OCI-LY7 (cell line): ENCODE measurements at regions not wholly inside any gene's neighbourhood (a gene's known extent, or its start where the extent isn't known, plus 50 kb on each side); places are given as distances from the start of the nearest gene placed in this dataset.

Experiments used
- BruUV-seq: library from RNA; stranded (reverse); fragments of 400-500 nt; replicated peaks from 2 replicates; lab custom pipeline; 2021; lab: Mats Ljungman, UMichigan
- CTCF ChIA-PET: fragments of 300-600 bp; sonication (Branson Sonifier 250); formaldehyde crosslinking; loops from one replicate; lab custom pipeline; 2022; ENCODE audit warnings: antibody characterized with exemption; ENCODE audit not compliant: unreplicated experiment; lab: Charles Lee
- POLR2A ChIA-PET: fragments of 300-600 bp; sonication (Branson Sonifier 250); formaldehyde crosslinking; loops from one replicate; lab custom pipeline; 2022; ENCODE audit warnings: antibody characterized with exemption; lab: Charles Lee
- DNase-seq: peaks from one replicate; pipeline ENCODE4 v3.0.0-alpha.2; 2015; ENCODE audit warnings: low spot score
- H2AFZ ChIP-seq: fragments of 200-600 bp; sonication (generic), shearing (Covaris generic); 2 replicates; pipeline ENCODE4 v1.6.1; 2014; ENCODE audit warnings: mild to moderate bottlenecking, antibody characterized with exemption, low read length, moderate library complexity
- H3K27ac ChIP-seq: fragments of 200-600 bp; sonication (generic); 2 replicates; pipeline ENCODE4 v1.5.1; 2014; ENCODE audit warnings: mixed run types, low read depth, mild to moderate bottlenecking, moderate library complexity, low read length, inconsistent platforms; ENCODE audit not compliant: poor library complexity, severe bottlenecking
- H3K36me3 ChIP-seq: fragments of 200-600 bp; sonication (generic); 2 replicates; pipeline ENCODE4 v1.6.1; 2014; ENCODE audit warnings: mild to moderate bottlenecking, antibody characterized with exemption, low read length, moderate library complexity, mixed read lengths; ENCODE audit not compliant: insufficient read depth
- H3K4me1 ChIP-seq: fragments of 200-600 bp; sonication (generic); 2 replicates; pipeline ENCODE4 v1.5.1; 2014; ENCODE audit warnings: mild to moderate bottlenecking, low read length; ENCODE audit not compliant: insufficient read depth, poor library complexity, severe bottlenecking
- H3K4me2 ChIP-seq: fragments of 200-600 bp; sonication (generic); 2 replicates; pipeline ENCODE4 v1.6.1; 2014; ENCODE audit warnings: mild to moderate bottlenecking, low read length
- H3K4me3 ChIP-seq: fragments of 200-600 bp; sonication (generic); 2 replicates; pipeline ENCODE4 v1.5.1; 2014; ENCODE audit warnings: mild to moderate bottlenecking, low read depth, low read length; ENCODE audit not compliant: poor library complexity, severe bottlenecking
- H3K79me2 ChIP-seq: fragments of 200-600 bp; sonication (generic); 2 replicates; pipeline ENCODE4 v1.6.1; 2016; ENCODE audit warnings: low read depth, mild to moderate bottlenecking, low read length, moderate library complexity, mixed read lengths; ENCODE audit not compliant: insufficient read depth
- H3K9me2 ChIP-seq: fragments of 200-600 bp; sonication (generic); 2 replicates; pipeline ENCODE4 v1.6.1; 2016; ENCODE audit warnings: mild to moderate bottlenecking, low read length, mixed read lengths; ENCODE audit not compliant: insufficient read depth
- H3K9me3 ChIP-seq: fragments of 200-600 bp; sonication (generic); 2 replicates; pipeline ENCODE4 v1.6.1; 2014; ENCODE audit warnings: mild to moderate bottlenecking, mixed run types, low read length, mixed read lengths
- H4K20me1 ChIP-seq: fragments of 200-600 bp; sonication (generic); 2 replicates; pipeline ENCODE4 v1.6.1; 2014; ENCODE audit warnings: mild to moderate bottlenecking, antibody characterized with exemption, low read length, moderate library complexity, mixed read lengths; ENCODE audit not compliant: insufficient read depth
- EZH2phosphoT487 ChIP-seq: fragments of 200-600 bp; sonication (generic); IDR thresholded peaks from 2 replicates; pipeline ENCODE4 v1.6.1; 2018; ENCODE audit warnings: low read depth, borderline replicate concordance, mild to moderate bottlenecking, mixed run types, antibody characterized with exemption, low read length, moderate library complexity, mixed read lengths
- intact Hi-C: fragments of 100-400 bp; cut with micrococcal nuclease; formaldehyde crosslinking; loops from one replicate; pipeline ENCODE4 v1.10.0; 2022; ENCODE audit not compliant: unreplicated experiment
- TF ChIP-seq, protein P1 (sequence below): fragments of 200-600 bp; sonication (generic); conservative IDR thresholded peaks from 2 replicates; pipeline ENCODE4 v1.5.1; 2014; ENCODE audit warnings: mild to moderate bottlenecking, antibody characterized with exemption, low read length, moderate library complexity, mixed read lengths

GRCh38 chr14:48107646-48108045, 432.2 kb upstream of the MDGA2 start:
- no peaks in the 10 kb centered on the region for H3K79me2 ChIP-seq
- H3K4me1 ChIP-seq, result no peaks in the 10 kb centered on the region
- no peak overlapping the region for H3K27ac ChIP-seq
- TF ChIP-seq, protein P1, sequence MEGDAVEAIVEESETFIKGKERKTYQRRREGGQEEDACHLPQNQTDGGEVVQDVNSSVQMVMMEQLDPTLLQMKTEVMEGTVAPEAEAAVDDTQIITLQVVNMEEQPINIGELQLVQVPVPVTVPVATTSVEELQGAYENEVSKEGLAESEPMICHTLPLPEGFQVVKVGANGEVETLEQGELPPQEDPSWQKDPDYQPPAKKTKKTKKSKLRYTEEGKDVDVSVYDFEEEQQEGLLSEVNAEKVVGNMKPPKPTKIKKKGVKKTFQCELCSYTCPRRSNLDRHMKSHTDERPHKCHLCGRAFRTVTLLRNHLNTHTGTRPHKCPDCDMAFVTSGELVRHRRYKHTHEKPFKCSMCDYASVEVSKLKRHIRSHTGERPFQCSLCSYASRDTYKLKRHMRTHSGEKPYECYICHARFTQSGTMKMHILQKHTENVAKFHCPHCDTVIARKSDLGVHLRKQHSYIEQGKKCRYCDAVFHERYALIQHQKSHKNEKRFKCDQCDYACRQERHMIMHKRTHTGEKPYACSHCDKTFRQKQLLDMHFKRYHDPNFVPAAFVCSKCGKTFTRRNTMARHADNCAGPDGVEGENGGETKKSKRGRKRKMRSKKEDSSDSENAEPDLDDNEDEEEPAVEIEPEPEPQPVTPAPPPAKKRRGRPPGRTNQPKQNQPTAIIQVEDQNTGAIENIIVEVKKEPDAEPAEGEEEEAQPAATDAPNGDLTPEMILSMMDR, result no peak
- TF ChIP-seq EZH2phosphoT487, result no peak
- POLR2A ChIA-PET, result no interaction called here
- no peaks in the 10 kb centered on the region for H3K36me3 ChIP-seq
- H4K20me1 ChIP-seq, result no peaks in the 10 kb centered on the region
- H3K9me2 ChIP-seq, result no peaks in the 10 kb centered on the region
- intact Hi-C loops, result no loop called here
- H3K9me3 ChIP-seq, result no peaks in the 10 kb centered on the region
- CTCF ChIA-PET, result no interaction called here
- H3K4me3 ChIP-seq, result no peak overlapping the region
- H2AFZ ChIP-seq, result no peak overlapping the region
- no peak for DNase-seq
- BruUV-seq, result no TSS peak
- no peak overlapping the region for H3K4me2 ChIP-seq

GRCh38 chr14:48096897-48097296, 421.5 kb upstream of the MDGA2 start:
- no peak overlapping the region for H2AFZ ChIP-seq
- H4K20me1 ChIP-seq, result no peaks in the 10 kb centered on the region
- no peak overlapping the region for H3K4me2 ChIP-seq
- no peaks in the 10 kb centered on the region for H3K79me2 ChIP-seq
- ChIA-PET POLR2A (no interaction called here), CTCF (no interaction called here)
- no peak overlapping the region for H3K4me3 ChIP-seq
- TF ChIP-seq, protein P1, result no peak
- no peak for TF ChIP-seq EZH2phosphoT487
- no peaks in the 10 kb centered on the region for H3K36me3 ChIP-seq
- no TSS peak for BruUV-seq
- no peaks in the 10 kb centered on the region for H3K9me3 ChIP-seq
- intact Hi-C loops, result no loop called here
- no peaks in the 10 kb centered on the region for H3K9me2 ChIP-seq
- no peak overlapping the region for H3K27ac ChIP-seq
- no peak for DNase-seq
- no peaks in the 10 kb centered on the region for H3K4me1 ChIP-seq

DNA sequence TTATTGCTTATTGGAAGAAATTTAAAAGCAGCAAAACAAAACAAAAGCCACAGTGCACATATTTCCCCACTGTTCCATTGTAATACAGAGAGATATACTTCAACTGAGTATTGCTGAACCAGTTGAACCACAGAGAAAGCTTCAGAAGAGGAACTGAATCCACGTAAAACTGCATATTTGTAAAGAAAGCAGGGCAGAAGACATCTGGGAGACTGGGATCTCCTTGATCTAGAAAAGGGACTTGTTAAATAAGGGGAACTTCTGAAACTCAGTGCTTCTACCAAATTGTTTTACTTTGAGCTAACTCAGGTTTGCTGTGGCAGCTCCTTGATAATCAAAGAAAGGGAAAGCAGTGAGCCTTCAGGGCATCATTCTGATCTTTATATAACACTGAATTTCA, 411.1 kb upstream of the MDGA2 start:
- Histone ChIP-seq H3K79me2 (no peaks in the 10 kb centered on the region), H3K9me2 (no peaks in the 10 kb centered on the region), H3K9me3 (no peaks in the 10 kb centered on the region), H2AFZ (no peak overlapping the region), H3K4me3 (no peak overlapping the region), H3K36me3 (no peaks in the 10 kb centered on the region), H3K4me2 (no peak overlapping the region), H3K4me1 (no peaks in the 10 kb centered on the region), H3K27ac (no peak overlapping the region), H4K20me1 (no peaks in the 10 kb centered on the region)
- no TSS peak for BruUV-seq
- TF ChIP-seq, protein P1, result no peak
- TF ChIP-seq EZH2phosphoT487, result no peak
- DNase-seq, result no peak
- CTCF ChIA-PET, result no interaction called here
- POLR2A ChIA-PET, result interaction anchor here (1.5 kb wide), 1 partner anchor 9 kb away, joined by 4 read pairs; no protein-coding TSS in a partner anchor
- intact Hi-C loops, result no loop called here
